Retinal pigment epithelial cell (primary cell): ENCODE measurements at regions not wholly inside any gene's neighbourhood (a gene's known extent, or its start where the extent isn't known, plus 50 kb on each side); places are given as distances from the start of the nearest gene placed in this dataset.
"Not testable (repeated sequence)": the region's sequence is repeated elsewhere in the genome, so short reads cannot be mapped to it uniquely, and the experiment has no call there.

Experiments
- DNase-seq: peaks from one replicate; pipeline ENCODE4 v3.0.0-alpha.2; 2010; ENCODE audit warnings: low read depth
- H3K4me3 ChIP-seq: 2 replicates; pipeline ENCODE4 v1.5.1; 2011; ENCODE audit warnings: mild to moderate bottlenecking, low read length, control low read depth, moderate library complexity
- CTCF ChIP-seq: conservative IDR thresholded peaks from 2 replicates; pipeline ENCODE4 v1.5.1; 2011; ENCODE audit warnings: low read depth, low read length, control low read depth, inconsistent platforms

- TF ChIP-seq CTCF: no peak
- DNase-seq: no peak
- no peak overlapping the region for H3K4me3 ChIP-seq
Observed at GRCh38 chr22:22770881-22771280, 116.7 kb upstream of the IGLL5 start.

GRCh38 chr22:22771696-22772377, 115.8 kb upstream of the IGLL5 start:
- no peak for DNase-seq
- no peak overlapping the region for H3K4me3 ChIP-seq
- TF ChIP-seq CTCF: no peak

- TF ChIP-seq CTCF: no peak
Observed at GRCh38 chr22:22772396-22772795, 115.2 kb upstream of the IGLL5 start.

GRCh38 chr22:22772883-22773282, 114.7 kb upstream of the IGLL5 start:
- no peak for DNase-seq
- H3K4me3 ChIP-seq: no peak overlapping the region
- no peak for TF ChIP-seq CTCF

More at GRCh38 chr22:22772396-22772795, 115.2 kb upstream of the IGLL5 start:
- H3K4me3 ChIP-seq: no peak overlapping the region
- no peak for DNase-seq

- H3K4me3 ChIP-seq: no peak overlapping the region
- DNase-seq: no peak
Observed at GRCh38 chr22:22773427-22773826, 114.2 kb upstream of the IGLL5 start.

GRCh38 chr22:22773979-22774604, 113.5 kb upstream of the IGLL5 start:
- H3K4me3 ChIP-seq: no peak overlapping the region
- no peak for DNase-seq
- no peak for TF ChIP-seq CTCF

More at GRCh38 chr22:22773427-22773826, 114.2 kb upstream of the IGLL5 start:
- TF ChIP-seq CTCF: no peak

- not testable (repeated sequence) for H3K4me3 ChIP-seq, DNase-seq
Observed at GRCh38 chr22:22774762-22775161, 112.9 kb upstream of the IGLL5 start.
